ENCODE measurements at regions not wholly inside any gene's neighbourhood (a gene's known extent, or its start where the extent isn't known, plus 50 kb on each side); places are given as distances from the start of the nearest gene placed in this dataset.

DNA sequence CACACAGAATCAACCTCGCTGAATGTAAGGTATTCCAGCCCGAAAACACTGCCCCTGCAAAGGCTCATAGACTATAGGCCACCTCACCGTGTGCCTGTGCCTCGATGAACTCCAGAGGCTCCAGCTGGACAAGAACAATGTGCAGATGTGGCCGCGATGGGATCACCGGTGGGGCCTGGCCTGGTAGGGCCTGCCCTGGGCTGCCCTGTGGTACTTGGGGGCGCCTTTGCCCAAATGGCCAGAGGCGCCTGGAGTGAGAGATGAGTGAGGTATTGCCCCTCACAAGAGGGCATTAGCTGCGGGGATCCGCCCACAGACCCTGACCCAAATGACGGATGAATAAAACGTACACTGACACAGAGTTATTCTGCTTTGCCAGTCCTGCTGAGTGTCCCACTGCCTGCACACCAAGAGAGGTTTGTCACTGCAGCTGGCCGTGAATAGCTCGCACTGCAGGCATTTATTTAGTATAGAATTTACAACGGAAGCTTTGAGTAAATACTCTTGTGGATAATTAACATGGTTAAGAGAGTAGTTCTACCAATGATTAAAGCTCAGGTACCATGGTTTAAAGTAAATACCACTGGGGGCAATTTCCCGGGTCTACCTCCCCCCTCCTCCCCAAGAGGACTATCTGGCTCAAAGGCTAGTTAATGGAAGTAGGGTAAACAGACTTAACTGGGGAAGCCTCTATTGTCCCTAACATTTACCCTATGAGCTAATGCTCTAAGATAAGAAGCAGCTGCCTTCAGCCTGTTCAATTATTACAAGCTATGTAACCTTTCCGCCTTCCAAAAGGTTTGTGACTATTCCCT, 101.1 kb upstream of the IGLL5 start:
- Mint-ChIP-seq H3K4me1 (ENCODE audit: low read depth) (no peaks in the 10 kb centered on the region), H3K36me3 (ENCODE audit: low read depth) (no peaks in the 10 kb centered on the region), H3K9me3 (ENCODE audit: low read depth) (no peaks in the 10 kb centered on the region), H3K27ac (ENCODE audit: unreplicated experiment) (no peak overlapping the region), H3K27me3 (ENCODE audit: low read depth) (peaks cover 39% of the 10 kb centered on the region), H3K4me3 (ENCODE audit: unreplicated experiment) (no peak overlapping the region)
- TF ChIP-seq, protein P1, sequence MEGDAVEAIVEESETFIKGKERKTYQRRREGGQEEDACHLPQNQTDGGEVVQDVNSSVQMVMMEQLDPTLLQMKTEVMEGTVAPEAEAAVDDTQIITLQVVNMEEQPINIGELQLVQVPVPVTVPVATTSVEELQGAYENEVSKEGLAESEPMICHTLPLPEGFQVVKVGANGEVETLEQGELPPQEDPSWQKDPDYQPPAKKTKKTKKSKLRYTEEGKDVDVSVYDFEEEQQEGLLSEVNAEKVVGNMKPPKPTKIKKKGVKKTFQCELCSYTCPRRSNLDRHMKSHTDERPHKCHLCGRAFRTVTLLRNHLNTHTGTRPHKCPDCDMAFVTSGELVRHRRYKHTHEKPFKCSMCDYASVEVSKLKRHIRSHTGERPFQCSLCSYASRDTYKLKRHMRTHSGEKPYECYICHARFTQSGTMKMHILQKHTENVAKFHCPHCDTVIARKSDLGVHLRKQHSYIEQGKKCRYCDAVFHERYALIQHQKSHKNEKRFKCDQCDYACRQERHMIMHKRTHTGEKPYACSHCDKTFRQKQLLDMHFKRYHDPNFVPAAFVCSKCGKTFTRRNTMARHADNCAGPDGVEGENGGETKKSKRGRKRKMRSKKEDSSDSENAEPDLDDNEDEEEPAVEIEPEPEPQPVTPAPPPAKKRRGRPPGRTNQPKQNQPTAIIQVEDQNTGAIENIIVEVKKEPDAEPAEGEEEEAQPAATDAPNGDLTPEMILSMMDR (IDR thresholded peaks at IDR 0.05): no peak
- DNase-seq (ENCODE audit: low spot score): no peak

DNA sequence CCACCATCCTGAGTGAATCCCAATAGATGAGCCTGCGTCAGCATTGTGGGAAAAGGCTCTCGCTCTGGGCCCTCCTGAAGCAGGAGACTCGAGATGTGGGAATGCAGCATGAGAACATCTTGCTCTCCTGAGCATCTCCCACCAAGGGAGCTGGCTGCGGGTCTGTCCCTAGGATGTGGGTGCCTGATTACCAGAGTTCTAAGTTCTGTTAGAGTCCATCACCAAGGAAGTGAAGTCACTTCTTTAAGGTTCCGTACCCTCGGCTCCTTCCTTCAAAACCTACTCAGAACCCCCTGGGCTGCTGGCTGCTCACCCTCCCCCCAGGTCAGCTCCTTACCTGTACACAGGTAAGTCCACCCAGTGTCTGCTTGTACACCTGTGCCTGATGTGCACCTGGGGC, 100.5 kb upstream of the IGLL5 start:
- TF ChIP-seq, protein P1 (IDR thresholded peaks at IDR 0.05): no peak
- no peak overlapping the region for H3K4me3 Mint-ChIP-seq (ENCODE audit: unreplicated experiment)
- peaks cover 35% of the 10 kb centered on the region for H3K27me3 Mint-ChIP-seq (ENCODE audit: low read depth)
- no peak for DNase-seq (ENCODE audit: low spot score)
- H3K4me1 Mint-ChIP-seq (ENCODE audit: low read depth): no peaks in the 10 kb centered on the region
- H3K36me3 Mint-ChIP-seq (ENCODE audit: low read depth): no peaks in the 10 kb centered on the region
- H3K27ac Mint-ChIP-seq (ENCODE audit: unreplicated experiment): no peak overlapping the region
- no peaks in the 10 kb centered on the region for H3K9me3 Mint-ChIP-seq (ENCODE audit: low read depth)

DNA sequence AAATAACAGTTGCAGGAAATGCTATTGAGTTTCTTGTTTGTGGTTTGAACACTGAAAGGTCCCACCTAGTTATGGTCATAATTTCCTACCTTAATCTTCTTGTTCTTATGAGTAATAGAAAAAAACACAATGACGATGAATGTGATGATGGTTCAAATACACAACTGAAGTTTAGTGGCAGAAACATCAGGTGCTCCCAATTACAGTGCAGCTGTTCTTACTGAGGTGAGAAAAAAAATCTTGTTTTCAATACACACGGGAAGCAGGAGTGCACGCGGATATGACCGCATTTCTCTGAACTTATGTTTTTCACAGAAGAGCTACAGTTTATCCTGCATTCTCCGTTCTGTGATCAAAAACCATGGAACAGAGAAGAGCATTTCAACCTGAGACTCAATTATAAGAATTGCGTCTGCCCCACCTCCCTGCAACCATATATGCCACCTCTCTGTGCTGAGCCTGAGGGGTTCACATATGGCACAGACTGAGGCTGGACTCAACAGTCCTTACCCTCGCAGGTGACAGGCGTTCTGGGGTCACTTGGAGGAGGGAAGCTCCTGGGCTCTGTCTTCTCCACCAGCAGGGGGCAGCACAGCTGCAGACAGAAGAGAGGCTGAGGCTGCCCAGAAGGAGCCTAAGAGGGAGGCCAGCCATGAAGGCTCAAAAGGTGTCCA, 99.7 kb upstream of the IGLL5 start:
- Mint-ChIP-seq H3K36me3 (ENCODE audit: low read depth) (no peaks in the 10 kb centered on the region), H3K27me3 (ENCODE audit: low read depth) (peaks cover 33% of the 10 kb centered on the region), H3K4me3 (ENCODE audit: unreplicated experiment) (no peak overlapping the region), H3K4me1 (ENCODE audit: low read depth) (no peaks in the 10 kb centered on the region), H3K27ac (ENCODE audit: unreplicated experiment) (no peak overlapping the region), H3K9me3 (ENCODE audit: low read depth) (no peaks in the 10 kb centered on the region)
- TF ChIP-seq, protein P1 (IDR thresholded peaks at IDR 0.05): peak; percentile 80
- no peak for DNase-seq (ENCODE audit: low spot score)

DNA sequence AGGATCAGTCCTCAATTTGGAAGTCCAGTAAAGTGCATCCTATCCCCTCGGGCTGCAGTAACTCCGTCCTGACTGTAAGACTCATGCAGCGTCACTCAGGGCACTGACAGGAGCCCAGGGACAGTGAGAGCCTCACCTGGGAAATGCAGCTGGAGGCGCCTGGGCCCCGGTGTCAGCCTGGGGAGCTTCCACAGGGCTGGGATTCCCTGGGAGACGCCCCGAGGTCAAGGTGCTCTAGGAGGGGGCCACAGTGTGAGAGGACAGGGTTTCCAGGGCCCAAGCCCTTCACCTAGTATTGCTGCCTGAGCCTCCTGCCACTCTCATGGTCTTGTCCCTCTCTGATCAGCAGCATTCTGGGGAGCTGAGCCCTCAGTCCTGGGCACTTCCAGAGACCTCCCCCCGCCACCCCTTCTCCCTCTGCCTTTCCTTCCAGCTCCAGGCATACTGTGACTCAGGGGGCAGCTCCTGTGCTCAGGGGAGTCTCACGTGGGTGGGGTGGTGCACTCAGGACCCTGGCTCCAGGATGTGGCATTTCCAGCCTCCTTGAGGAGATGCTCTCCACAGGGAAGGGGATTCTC, 99.1 kb upstream of the IGLL5 start:
- no peaks in the 10 kb centered on the region for H3K36me3 Mint-ChIP-seq (ENCODE audit: low read depth)
- H3K9me3 Mint-ChIP-seq (ENCODE audit: low read depth): no peaks in the 10 kb centered on the region
- TF ChIP-seq, protein P1 (IDR thresholded peaks at IDR 0.05): peak; percentile 32
- no peak overlapping the region for H3K4me3 Mint-ChIP-seq (ENCODE audit: unreplicated experiment)
- DNase-seq (ENCODE audit: low spot score): no peak
- peaks cover 29% of the 10 kb centered on the region for H3K27me3 Mint-ChIP-seq (ENCODE audit: low read depth)
- no peaks in the 10 kb centered on the region for H3K4me1 Mint-ChIP-seq (ENCODE audit: low read depth)
- no peak overlapping the region for H3K27ac Mint-ChIP-seq (ENCODE audit: unreplicated experiment)

DNA sequence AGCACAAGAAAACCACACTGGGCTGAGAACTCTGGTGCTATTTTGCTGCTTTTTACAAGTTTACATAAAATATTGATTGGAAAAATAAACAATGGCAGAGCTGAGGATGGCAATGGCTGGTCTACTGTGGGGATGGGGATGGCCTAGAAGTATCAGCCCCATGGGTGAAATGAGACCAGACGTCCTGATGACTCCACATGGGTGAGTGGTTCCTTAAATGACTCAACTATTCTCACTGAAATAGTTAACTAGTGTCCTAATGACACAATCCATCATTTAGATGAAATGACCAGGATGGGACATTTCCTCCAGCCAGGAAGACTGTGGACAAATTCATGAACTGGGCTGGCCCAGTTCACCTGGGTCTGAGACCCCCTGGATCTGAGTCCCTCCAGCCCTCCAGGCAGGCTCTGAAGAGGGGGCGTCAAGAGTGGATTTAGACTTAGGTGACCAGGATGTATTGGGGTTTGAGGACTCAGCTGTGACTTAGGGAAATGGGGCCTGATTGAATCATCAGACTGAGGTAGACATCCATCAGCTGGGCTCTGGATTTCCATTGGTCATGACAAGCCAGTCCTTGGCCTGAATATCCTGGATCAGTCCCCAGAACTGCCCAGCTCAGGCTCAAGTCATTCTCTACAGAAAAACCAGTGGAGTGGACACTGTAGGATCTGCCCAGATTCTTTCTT, 98.2 kb upstream of the IGLL5 start:
- Mint-ChIP-seq H3K36me3 (ENCODE audit: low read depth) (no peaks in the 10 kb centered on the region), H3K27ac (ENCODE audit: unreplicated experiment) (no peak overlapping the region), H3K4me3 (ENCODE audit: unreplicated experiment) (no peak overlapping the region), H3K4me1 (ENCODE audit: low read depth) (no peaks in the 10 kb centered on the region), H3K9me3 (ENCODE audit: low read depth) (no peaks in the 10 kb centered on the region), H3K27me3 (ENCODE audit: low read depth) (peaks cover 22% of the 10 kb centered on the region)
- TF ChIP-seq, protein P1 (IDR thresholded peaks at IDR 0.05): no peak
- DNase-seq (ENCODE audit: low spot score): no peak
